RWPE2 (cell line): ENCODE measurements at regions not wholly inside any gene's neighbourhood (a gene's known extent, or its start where the extent isn't known, plus 50 kb on each side); places are given as distances from the start of the nearest gene placed in this dataset.

Source experiments
- ATAC-seq: fragments of 200-7000 bp; cut with Tn5 transposase; 3 replicates; pipeline ENCODE4 v1.9.1; 2021; ENCODE audit warnings: low read depth
- DNase-seq: peaks from one replicate; pipeline ENCODE4 v3.0.0-alpha.2; 2020; ENCODE audit warnings: low spot score
- H3K27ac ChIP-seq: fragments of 450-650 bp; 2 replicates; pipeline ENCODE4 v1.5.1; 2017; ENCODE audit warnings: mild to moderate bottlenecking; ENCODE audit not compliant: poor library complexity, severe bottlenecking
- H3K27me3 ChIP-seq: fragments of 250-450 bp; sonication (Bioruptor Pico); 2 replicates; pipeline ENCODE4 v1.5.1; 2021; ENCODE audit warnings: mild to moderate bottlenecking, moderate library complexity; ENCODE audit not compliant: insufficient read depth, poor library complexity, severe bottlenecking
- H3K36me3 ChIP-seq: fragments of 250-450 bp; sonication (Bioruptor Pico); 2 replicates; pipeline ENCODE4 v1.5.1; 2020; ENCODE audit warnings: low read depth, mild to moderate bottlenecking, moderate library complexity
- H3K4me1 ChIP-seq: fragments of 250-450 bp; sonication (Bioruptor Pico); 2 replicates; pipeline ENCODE4 v1.5.1; 2021; ENCODE audit warnings: mild to moderate bottlenecking, moderate library complexity; ENCODE audit not compliant: insufficient read depth, poor library complexity, severe bottlenecking
- H3K4me3 ChIP-seq: fragments of 250-450 bp; sonication (Bioruptor Pico); 2 replicates; pipeline ENCODE4 v1.5.1; 2021; ENCODE audit warnings: mild to moderate bottlenecking, moderate library complexity; ENCODE audit not compliant: severe bottlenecking
- H3K9me3 ChIP-seq: fragments of 250-450 bp; sonication (Bioruptor Pico); 2 replicates; pipeline ENCODE4 v1.5.1; 2021; ENCODE audit warnings: mild to moderate bottlenecking, moderate library complexity; ENCODE audit not compliant: severe bottlenecking
- TF ChIP-seq, protein P1 (sequence below): fragments of 450-650 bp; IDR thresholded peaks from one replicate; pipeline ENCODE4 v1.5.1; 2017; ENCODE audit warnings: mild to moderate bottlenecking, moderate library complexity; ENCODE audit not compliant: poor library complexity, severe bottlenecking

- Histone ChIP-seq H3K9me3 (no peaks in the 10 kb centered on the region), H3K4me1 (peaks cover 19% of the 10 kb centered on the region), H3K27ac (no peak overlapping the region), H3K4me3 (no peak overlapping the region), H3K36me3 (no peaks in the 10 kb centered on the region), H3K27me3 (no peaks in the 10 kb centered on the region)
- TF ChIP-seq, protein P1, sequence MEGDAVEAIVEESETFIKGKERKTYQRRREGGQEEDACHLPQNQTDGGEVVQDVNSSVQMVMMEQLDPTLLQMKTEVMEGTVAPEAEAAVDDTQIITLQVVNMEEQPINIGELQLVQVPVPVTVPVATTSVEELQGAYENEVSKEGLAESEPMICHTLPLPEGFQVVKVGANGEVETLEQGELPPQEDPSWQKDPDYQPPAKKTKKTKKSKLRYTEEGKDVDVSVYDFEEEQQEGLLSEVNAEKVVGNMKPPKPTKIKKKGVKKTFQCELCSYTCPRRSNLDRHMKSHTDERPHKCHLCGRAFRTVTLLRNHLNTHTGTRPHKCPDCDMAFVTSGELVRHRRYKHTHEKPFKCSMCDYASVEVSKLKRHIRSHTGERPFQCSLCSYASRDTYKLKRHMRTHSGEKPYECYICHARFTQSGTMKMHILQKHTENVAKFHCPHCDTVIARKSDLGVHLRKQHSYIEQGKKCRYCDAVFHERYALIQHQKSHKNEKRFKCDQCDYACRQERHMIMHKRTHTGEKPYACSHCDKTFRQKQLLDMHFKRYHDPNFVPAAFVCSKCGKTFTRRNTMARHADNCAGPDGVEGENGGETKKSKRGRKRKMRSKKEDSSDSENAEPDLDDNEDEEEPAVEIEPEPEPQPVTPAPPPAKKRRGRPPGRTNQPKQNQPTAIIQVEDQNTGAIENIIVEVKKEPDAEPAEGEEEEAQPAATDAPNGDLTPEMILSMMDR = peak; percentile 54
- ATAC-seq (peak; percentile 58), DNase-seq (no peak)
Measured at GRCh38 chr15:101121511-101122090, 130.2 kb downstream of the CHSY1 start.

DNA sequence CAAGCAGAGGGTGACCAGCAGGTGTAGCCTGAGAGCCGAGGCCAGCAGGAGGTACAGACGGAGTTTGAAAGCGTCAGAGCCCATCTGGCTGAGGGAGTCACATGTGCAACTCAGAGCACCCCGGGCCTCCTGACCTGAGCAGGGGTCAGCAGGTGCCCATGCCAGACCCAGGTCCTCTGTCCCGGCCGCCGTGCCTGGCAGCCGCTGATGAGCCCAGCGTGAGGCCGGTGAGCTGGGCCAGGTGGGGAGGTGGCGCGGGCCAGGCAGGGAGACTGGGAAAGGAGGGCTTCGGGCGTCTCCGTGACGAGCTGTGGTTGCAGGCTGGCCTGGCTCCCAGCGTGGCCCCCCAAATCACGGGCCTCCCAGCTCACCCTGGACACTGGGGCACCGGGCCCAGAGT, 130.9 kb downstream of the CHSY1 start:
- Histone ChIP-seq H3K27ac (no peak overlapping the region), H3K9me3 (no peaks in the 10 kb centered on the region), H3K4me3 (no peak overlapping the region), H3K27me3 (no peaks in the 10 kb centered on the region), H3K36me3 (no peaks in the 10 kb centered on the region), H3K4me1 (peaks cover 13% of the 10 kb centered on the region)
- DNase-seq (peak; percentile 73), ATAC-seq (no peak)
- TF ChIP-seq, protein P1 = no peak

GRCh38 chr15:101120473-101120872, 131.4 kb downstream of the CHSY1 start:
- TF ChIP-seq, protein P1 = no peak
- Histone ChIP-seq H3K27ac (no peak overlapping the region), H3K4me3 (no peak overlapping the region), H3K9me3 (no peaks in the 10 kb centered on the region), H3K4me1 (peaks cover 9% of the 10 kb centered on the region), H3K36me3 (no peaks in the 10 kb centered on the region), H3K27me3 (no peaks in the 10 kb centered on the region)
- DNase-seq (no peak), ATAC-seq (no peak)
